ENCODE measurements at regions not wholly inside any gene's neighbourhood (a gene's known extent, or its start where the extent isn't known, plus 50 kb on each side); places are given as distances from the start of the nearest gene placed in this dataset.
A peak's percentile ranks its signal among the peaks of the same experiment; 100 is the strongest.
"Not testable (repeated sequence)": the region's sequence is repeated elsewhere in the genome, so short reads cannot be mapped to it uniquely, and the experiment has no call there.

GRCh38 chr13:44848920-44849676, 140.2 kb downstream of the NUFIP1 start:
- DNase-seq: peak in 2 of 56 donors; percentile 3 to 12

GRCh38 chr13:44845281-44846058, 143.8 kb downstream of the NUFIP1 start:
- not testable (repeated sequence) for DNase-seq

GRCh38 chr13:44844786-44845185, 144.5 kb downstream of the NUFIP1 start:
- no peak for DNase-seq

- no peak for DNase-seq
Observed at GRCh38 chr13:44843403-44843802, 145.9 kb downstream of the NUFIP1 start.

GRCh38 chr13:44842158-44842557, 147.1 kb downstream of the NUFIP1 start:
- no peak for DNase-seq

- DNase-seq: no peak
Observed at GRCh38 chr13:44840131-44840530, 149.1 kb downstream of the NUFIP1 start.

GRCh38 chr13:44837250-44837649, 152.0 kb downstream of the NUFIP1 start:
- no peak for DNase-seq

- DNase-seq: no peak
Observed at GRCh38 chr13:44834404-44834803, 154.9 kb downstream of the NUFIP1 start.

GRCh38 chr13:44833626-44834025, 155.6 kb downstream of the NUFIP1 start:
- DNase-seq: no peak

- no peak for DNase-seq
Observed at GRCh38 chr13:44833139-44833538, 156.1 kb downstream of the NUFIP1 start.

- DNase-seq: no peak
Observed at GRCh38 chr13:44826591-44827350, 162.5 kb downstream of the NUFIP1 start.

GRCh38 chr13:44825953-44826352, 163.3 kb downstream of the NUFIP1 start:
- DNase-seq: no peak

GRCh38 chr13:44823555-44823954, 165.7 kb downstream of the NUFIP1 start:
- not testable (repeated sequence) for DNase-seq

- DNase-seq: no peak
Observed at GRCh38 chr13:44822291-44822690, 167.0 kb downstream of the NUFIP1 start.

GRCh38 chr13:44819772-44820171, 169.5 kb downstream of the NUFIP1 start:
- DNase-seq: no peak

GRCh38 chr13:44819245-44819644, 170.0 kb downstream of the NUFIP1 start:
- DNase-seq: no peak

- DNase-seq: no peak
Observed at GRCh38 chr13:44818428-44818827, 170.8 kb downstream of the NUFIP1 start.

- DNase-seq: no peak
Observed at GRCh38 chr13:44818016-44818415, 171.3 kb downstream of the NUFIP1 start.

GRCh38 chr13:44817131-44817671, 172.1 kb downstream of the NUFIP1 start:
- no peak for DNase-seq

GRCh38 chr13:44816701-44817100, 172.6 kb downstream of the NUFIP1 start:
- DNase-seq: no peak

GRCh38 chr13:44815623-44816022, 173.6 kb downstream of the NUFIP1 start:
- peak in 35 of 56 donors; percentile 3 to 75 (median 32) for DNase-seq

GRCh38 chr13:44814836-44815235, 174.4 kb downstream of the NUFIP1 start:
- DNase-seq: no peak
